Adrenal gland (tissue), 5 donors: ENCODE measurements at regions not wholly inside any gene's neighbourhood (a gene's known extent, or its start where the extent isn't known, plus 50 kb on each side); places are given as distances from the start of the nearest gene placed in this dataset.

Experiments
- CTCF ChIP-seq, 6 experiments: fragments of 450-650 bp in 4 of 6; fragments of 200-600 bp in 2 of 6; sonication (generic) in 1 of 6; IDR thresholded peaks; 1 replicate in 5 of 6; 2 replicates in 1 of 6; pipeline versions ENCODE4 v1.5.1 to v1.8.0; 2016 to 2021; ENCODE audit warnings: antibody characterized with exemption in 6 of 6, mild to moderate bottlenecking in 2 of 6, moderate library complexity in 1 of 6
- POLR2A ChIP-seq, 2 donors: fragments of 450-650 bp; IDR thresholded peaks; one replicate each; pipeline ENCODE4 v1.6.1; 2017; ENCODE audit warnings: antibody characterized with exemption in 2 of 2, mild to moderate bottlenecking in 2 of 2, moderate library complexity in 1 of 2
- donor health status: DM: no; HTN: no; CAD: no.

- TF ChIP-seq CTCF (IDR thresholded peaks at IDR 0.05) (no peak), POLR2A (IDR thresholded peaks at IDR 0.05) (no peak)
These were observed 612.4 kb upstream of the RAB6C start for GRCh38 chr2:129367107-129367506.
